ENCODE measurements at regions not wholly inside any gene's neighbourhood (a gene's known extent, or its start where the extent isn't known, plus 50 kb on each side); places are given as distances from the start of the nearest gene placed in this dataset.

DNA sequence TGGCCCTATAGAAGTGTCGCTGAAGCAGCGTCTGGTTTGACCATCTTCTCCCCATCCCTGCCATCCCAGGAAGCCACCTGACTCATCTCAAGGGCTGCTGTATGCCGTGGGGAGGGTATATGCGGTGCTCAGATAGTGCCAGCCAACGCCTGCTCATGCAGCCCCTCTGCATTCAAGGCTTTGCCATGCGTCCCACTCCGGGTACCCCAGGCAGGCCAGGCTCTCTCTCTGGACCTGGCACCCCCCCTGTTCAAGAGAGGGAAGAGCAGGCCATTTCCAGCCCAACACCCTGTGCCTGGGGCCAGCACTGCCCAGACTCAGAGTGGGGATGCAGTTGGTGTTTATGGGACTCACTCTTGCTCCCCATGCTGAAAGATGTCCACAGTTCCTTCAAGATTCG lies 130.0 kb downstream of the GLI2 start:
- TF ChIP-seq, protein P1, sequence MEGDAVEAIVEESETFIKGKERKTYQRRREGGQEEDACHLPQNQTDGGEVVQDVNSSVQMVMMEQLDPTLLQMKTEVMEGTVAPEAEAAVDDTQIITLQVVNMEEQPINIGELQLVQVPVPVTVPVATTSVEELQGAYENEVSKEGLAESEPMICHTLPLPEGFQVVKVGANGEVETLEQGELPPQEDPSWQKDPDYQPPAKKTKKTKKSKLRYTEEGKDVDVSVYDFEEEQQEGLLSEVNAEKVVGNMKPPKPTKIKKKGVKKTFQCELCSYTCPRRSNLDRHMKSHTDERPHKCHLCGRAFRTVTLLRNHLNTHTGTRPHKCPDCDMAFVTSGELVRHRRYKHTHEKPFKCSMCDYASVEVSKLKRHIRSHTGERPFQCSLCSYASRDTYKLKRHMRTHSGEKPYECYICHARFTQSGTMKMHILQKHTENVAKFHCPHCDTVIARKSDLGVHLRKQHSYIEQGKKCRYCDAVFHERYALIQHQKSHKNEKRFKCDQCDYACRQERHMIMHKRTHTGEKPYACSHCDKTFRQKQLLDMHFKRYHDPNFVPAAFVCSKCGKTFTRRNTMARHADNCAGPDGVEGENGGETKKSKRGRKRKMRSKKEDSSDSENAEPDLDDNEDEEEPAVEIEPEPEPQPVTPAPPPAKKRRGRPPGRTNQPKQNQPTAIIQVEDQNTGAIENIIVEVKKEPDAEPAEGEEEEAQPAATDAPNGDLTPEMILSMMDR (conservative IDR thresholded peaks at IDR 0.05; ENCODE audit: low read depth, low read length): no peak
- TF ChIP-seq EZH2phosphoT487 (IDR thresholded peaks at IDR 0.05; ENCODE audit: borderline replicate concordance, low read length): no peak

Data from PC-3 (cell line).